HEK293 (cell line): ENCODE measurements at regions not wholly inside any gene's neighbourhood (a gene's known extent, or its start where the extent isn't known, plus 50 kb on each side); places are given as distances from the start of the nearest gene placed in this dataset.

Source experiments
- CTCF ChIP-seq: fragments of 450-650 bp; formaldehyde crosslinking; IDR thresholded peaks from 2 replicates; pipeline ENCODE4 v1.5.1; 2016; ENCODE audit warnings: missing biosample characterization, missing genetic modification characterization
- ELK4 ChIP-seq: IDR thresholded peaks from 2 replicates; pipeline ENCODE4 v1.6.1; 2011; ENCODE audit warnings: mild to moderate bottlenecking, low read depth, low read length, borderline replicate concordance
- HOXA7 ChIP-seq: sonication (generic); formaldehyde crosslinking; IDR thresholded peaks from 2 replicates; pipeline ENCODE4 v1.8.1; 2022; ENCODE audit warnings: missing genetic modification reagents, borderline replicate concordance
- TCF7L2 ChIP-seq: IDR thresholded peaks from 2 replicates; pipeline ENCODE4 v1.6.1; 2011; ENCODE audit warnings: low read depth, mild to moderate bottlenecking, inconsistent platforms, low read length, moderate library complexity, borderline replicate concordance
- ZIC2 ChIP-seq: fragments of 450-650 bp; formaldehyde crosslinking; IDR thresholded peaks from 2 replicates; pipeline ENCODE4 v1.5.1; 2016; ENCODE audit warnings: missing biosample characterization, missing genetic modification characterization
- ZNF114 ChIP-seq: fragments of 450-650 bp; formaldehyde crosslinking; IDR thresholded peaks from 2 replicates; pipeline ENCODE4 v1.5.0; 2017; ENCODE audit warnings: missing biosample characterization, missing genetic modification characterization
- ZNF302 ChIP-seq: fragments of 450-650 bp; formaldehyde crosslinking; IDR thresholded peaks from 2 replicates; pipeline ENCODE4 v1.5.1; 2016; ENCODE audit warnings: missing biosample characterization, missing genetic modification characterization, low read depth
- ZNF354C ChIP-seq: fragments of 450-650 bp; formaldehyde crosslinking; IDR thresholded peaks from 2 replicates; pipeline ENCODE4 v1.5.1; 2016; ENCODE audit warnings: missing biosample characterization, missing genetic modification characterization, low read depth, borderline replicate concordance
- ZNF501 ChIP-seq: fragments of 450-650 bp; formaldehyde crosslinking; IDR thresholded peaks from 2 replicates; pipeline ENCODE4 v1.5.1; 2016; ENCODE audit warnings: missing biosample characterization, missing genetic modification characterization

- TF ChIP-seq CTCF (tag by site-specific recombination), result no peak
- TF ChIP-seq HOXA7 (CRISPR knock-in tag), result no peak
- TF ChIP-seq ZNF354C (tag by site-specific recombination), result no peak
- no peak for TF ChIP-seq ZNF302 (tag by site-specific recombination)
- TF ChIP-seq ELK4, result no peak
- no peak for TF ChIP-seq ZNF501 (tag by site-specific recombination)
- TF ChIP-seq ZIC2 (tag by site-specific recombination), result no peak
- TF ChIP-seq TCF7L2, result no peak
- TF ChIP-seq ZNF114, result no peak
Measured at GRCh38 chr3:182451871-182452270, 341.4 kb upstream of the ATP11B start.
